ENCODE measurements at regions not wholly inside any gene's neighbourhood (a gene's known extent, or its start where the extent isn't known, plus 50 kb on each side); places are given as distances from the start of the nearest gene placed in this dataset.

DNA sequence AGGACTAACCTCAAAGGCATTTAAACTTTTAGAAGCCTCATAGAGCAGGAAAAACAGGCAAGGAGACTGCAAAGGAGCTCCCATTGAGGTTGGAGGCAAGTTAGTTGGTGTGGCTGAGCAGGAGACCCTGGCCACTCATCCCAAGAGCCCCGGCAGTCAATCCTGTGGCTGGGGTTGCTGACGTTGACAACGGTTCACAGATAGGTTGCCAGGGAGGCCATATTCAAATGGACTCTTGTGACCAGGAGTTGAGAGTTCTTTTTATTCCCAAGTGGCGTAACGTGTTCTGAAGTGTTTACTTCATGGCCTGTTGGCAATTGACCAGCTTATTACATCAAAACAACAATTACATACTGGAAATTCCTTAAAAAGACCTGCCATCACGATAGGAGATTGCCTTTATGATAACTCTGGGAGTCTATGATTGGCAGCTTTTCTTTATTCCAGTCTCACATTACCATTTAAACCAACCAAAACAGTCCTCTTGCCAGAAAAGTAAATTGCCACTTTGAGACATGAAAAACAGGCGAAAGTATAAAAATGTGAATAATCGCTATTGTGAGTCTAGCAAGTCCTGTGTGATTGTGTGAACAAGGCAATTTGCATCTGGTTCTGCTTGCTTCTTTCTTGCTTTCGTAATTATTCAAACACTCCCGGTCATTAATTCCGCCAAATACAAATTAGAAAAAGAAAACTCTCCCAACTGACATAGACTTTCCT, 394.9 kb downstream of the MED10 start:
- TF ChIP-seq POLR2AphosphoS5 (IDR thresholded peaks at IDR 0.05), result no peak
- TF ChIP-seq, protein P1, sequence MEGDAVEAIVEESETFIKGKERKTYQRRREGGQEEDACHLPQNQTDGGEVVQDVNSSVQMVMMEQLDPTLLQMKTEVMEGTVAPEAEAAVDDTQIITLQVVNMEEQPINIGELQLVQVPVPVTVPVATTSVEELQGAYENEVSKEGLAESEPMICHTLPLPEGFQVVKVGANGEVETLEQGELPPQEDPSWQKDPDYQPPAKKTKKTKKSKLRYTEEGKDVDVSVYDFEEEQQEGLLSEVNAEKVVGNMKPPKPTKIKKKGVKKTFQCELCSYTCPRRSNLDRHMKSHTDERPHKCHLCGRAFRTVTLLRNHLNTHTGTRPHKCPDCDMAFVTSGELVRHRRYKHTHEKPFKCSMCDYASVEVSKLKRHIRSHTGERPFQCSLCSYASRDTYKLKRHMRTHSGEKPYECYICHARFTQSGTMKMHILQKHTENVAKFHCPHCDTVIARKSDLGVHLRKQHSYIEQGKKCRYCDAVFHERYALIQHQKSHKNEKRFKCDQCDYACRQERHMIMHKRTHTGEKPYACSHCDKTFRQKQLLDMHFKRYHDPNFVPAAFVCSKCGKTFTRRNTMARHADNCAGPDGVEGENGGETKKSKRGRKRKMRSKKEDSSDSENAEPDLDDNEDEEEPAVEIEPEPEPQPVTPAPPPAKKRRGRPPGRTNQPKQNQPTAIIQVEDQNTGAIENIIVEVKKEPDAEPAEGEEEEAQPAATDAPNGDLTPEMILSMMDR (IDR thresholded peaks at IDR 0.05), result no peak
